ENCODE measurements at regions not wholly inside any gene's neighbourhood (a gene's known extent, or its start where the extent isn't known, plus 50 kb on each side); places are given as distances from the start of the nearest gene placed in this dataset.

- Histone ChIP-seq H3K27ac (ENCODE audit: low read length) (no peak overlapping the region), H3K4me2 (ENCODE audit: low read depth, low read length, poor library complexity, severe bottlenecking) (no peak overlapping the region), H3K9me2 (replicated peaks; ENCODE audit: insufficient read depth, low read length) (no peaks in the 10 kb centered on the region), H2AFZ (ENCODE audit: low read length) (no peak overlapping the region), H3K36me3 (ENCODE audit: insufficient read depth, low read length) (no peaks in the 10 kb centered on the region), H3K9me3 (ENCODE audit: low read length) (no peaks in the 10 kb centered on the region), H3K9ac (ENCODE audit: low read length) (no peak overlapping the region), H3K27me3 (ENCODE audit: low read length) (no peaks in the 10 kb centered on the region), H3K4me3 (ENCODE audit: low read length) (no peak overlapping the region), H3K4me1 (ENCODE audit: low read length) (no peaks in the 10 kb centered on the region), H3K79me2 (ENCODE audit: low read length) (no peaks in the 10 kb centered on the region), H4K20me1 (ENCODE audit: insufficient read depth, low read depth, low read length) (no peaks in the 10 kb centered on the region)
- DNase-seq: no peak
These were observed 816.8 kb downstream of the BRD1 start for GRCh38 chr22:49010901-49011300.

- Histone ChIP-seq H3K4me2 (ENCODE audit: low read depth, low read length, poor library complexity, severe bottlenecking) (no peak overlapping the region), H4K20me1 (ENCODE audit: insufficient read depth, low read depth, low read length) (no peaks in the 10 kb centered on the region), H3K27ac (ENCODE audit: low read length) (no peak overlapping the region), H3K4me3 (ENCODE audit: low read length) (no peak overlapping the region), H2AFZ (ENCODE audit: low read length) (no peak overlapping the region), H3K36me3 (ENCODE audit: insufficient read depth, low read length) (no peaks in the 10 kb centered on the region), H3K9ac (ENCODE audit: low read length) (no peak overlapping the region), H3K79me2 (ENCODE audit: low read length) (no peaks in the 10 kb centered on the region), H3K9me3 (ENCODE audit: low read length) (no peaks in the 10 kb centered on the region), H3K9me2 (replicated peaks; ENCODE audit: insufficient read depth, low read length) (no peaks in the 10 kb centered on the region), H3K4me1 (ENCODE audit: low read length) (no peaks in the 10 kb centered on the region), H3K27me3 (ENCODE audit: low read length) (no peaks in the 10 kb centered on the region)
- no peak for DNase-seq
These were observed 817.4 kb downstream of the BRD1 start for GRCh38 chr22:49010070-49010863.

GRCh38 chr22:49009359-49010063, 818.2 kb downstream of the BRD1 start:
- no peak for DNase-seq
- no peak overlapping the region for H2AFZ ChIP-seq (ENCODE audit: low read length)
- H4K20me1 ChIP-seq (ENCODE audit: insufficient read depth, low read depth, low read length): no peaks in the 10 kb centered on the region
- H3K9ac ChIP-seq (ENCODE audit: low read length): no peak overlapping the region
- H3K27ac ChIP-seq (ENCODE audit: low read length): no peak overlapping the region
- no peak overlapping the region for H3K4me3 ChIP-seq (ENCODE audit: low read length)
- H3K79me2 ChIP-seq (ENCODE audit: low read length): no peaks in the 10 kb centered on the region
- no peaks in the 10 kb centered on the region for H3K9me3 ChIP-seq (ENCODE audit: low read length)
- H3K4me2 ChIP-seq (ENCODE audit: low read depth, low read length, poor library complexity, severe bottlenecking): no peak overlapping the region
- no peaks in the 10 kb centered on the region for H3K4me1 ChIP-seq (ENCODE audit: low read length)
- H3K27me3 ChIP-seq (ENCODE audit: low read length): no peaks in the 10 kb centered on the region
- no peaks in the 10 kb centered on the region for H3K9me2 ChIP-seq (replicated peaks; ENCODE audit: insufficient read depth, low read length)
- no peaks in the 10 kb centered on the region for H3K36me3 ChIP-seq (ENCODE audit: insufficient read depth, low read length)

- H3K27me3 ChIP-seq (ENCODE audit: low read length): no peaks in the 10 kb centered on the region
- no peak overlapping the region for H3K4me3 ChIP-seq (ENCODE audit: low read length)
- H3K9ac ChIP-seq (ENCODE audit: low read length): no peak overlapping the region
- no peak for DNase-seq
- H4K20me1 ChIP-seq (ENCODE audit: insufficient read depth, low read depth, low read length): no peaks in the 10 kb centered on the region
- H3K4me2 ChIP-seq (ENCODE audit: low read depth, low read length, poor library complexity, severe bottlenecking): no peak overlapping the region
- no peaks in the 10 kb centered on the region for H3K79me2 ChIP-seq (ENCODE audit: low read length)
- H3K27ac ChIP-seq (ENCODE audit: low read length): no peak overlapping the region
- H2AFZ ChIP-seq (ENCODE audit: low read length): no peak overlapping the region
- no peaks in the 10 kb centered on the region for H3K9me2 ChIP-seq (replicated peaks; ENCODE audit: insufficient read depth, low read length)
- H3K9me3 ChIP-seq (ENCODE audit: low read length): no peaks in the 10 kb centered on the region
- H3K4me1 ChIP-seq (ENCODE audit: low read length): no peaks in the 10 kb centered on the region
- H3K36me3 ChIP-seq (ENCODE audit: insufficient read depth, low read length): no peaks in the 10 kb centered on the region
These were observed 818.9 kb downstream of the BRD1 start for GRCh38 chr22:49008682-49009235.

- no peaks in the 10 kb centered on the region for H3K36me3 ChIP-seq (ENCODE audit: insufficient read depth, low read length)
- DNase-seq: no peak
- no peak overlapping the region for H3K27ac ChIP-seq (ENCODE audit: low read length)
- H4K20me1 ChIP-seq (ENCODE audit: insufficient read depth, low read depth, low read length): no peaks in the 10 kb centered on the region
- no peaks in the 10 kb centered on the region for H3K79me2 ChIP-seq (ENCODE audit: low read length)
- no peaks in the 10 kb centered on the region for H3K4me1 ChIP-seq (ENCODE audit: low read length)
- H3K9me2 ChIP-seq (replicated peaks; ENCODE audit: insufficient read depth, low read length): no peaks in the 10 kb centered on the region
- H3K4me2 ChIP-seq (ENCODE audit: low read depth, low read length, poor library complexity, severe bottlenecking): no peak overlapping the region
- H3K9me3 ChIP-seq (ENCODE audit: low read length): no peaks in the 10 kb centered on the region
- H2AFZ ChIP-seq (ENCODE audit: low read length): no peak overlapping the region
- no peak overlapping the region for H3K4me3 ChIP-seq (ENCODE audit: low read length)
- H3K9ac ChIP-seq (ENCODE audit: low read length): no peak overlapping the region
- H3K27me3 ChIP-seq (ENCODE audit: low read length): no peaks in the 10 kb centered on the region
These were observed 820.5 kb downstream of the BRD1 start for GRCh38 chr22:49007013-49007653.

GRCh38 chr22:49006207-49007012, 821.3 kb downstream of the BRD1 start:
- H2AFZ ChIP-seq (ENCODE audit: low read length): no peak overlapping the region
- no peaks in the 10 kb centered on the region for H3K36me3 ChIP-seq (ENCODE audit: insufficient read depth, low read length)
- no peak overlapping the region for H3K4me2 ChIP-seq (ENCODE audit: low read depth, low read length, poor library complexity, severe bottlenecking)
- no peaks in the 10 kb centered on the region for H4K20me1 ChIP-seq (ENCODE audit: insufficient read depth, low read depth, low read length)
- H3K79me2 ChIP-seq (ENCODE audit: low read length): no peaks in the 10 kb centered on the region
- H3K27me3 ChIP-seq (ENCODE audit: low read length): no peaks in the 10 kb centered on the region
- H3K9me2 ChIP-seq (replicated peaks; ENCODE audit: insufficient read depth, low read length): no peaks in the 10 kb centered on the region
- H3K4me3 ChIP-seq (ENCODE audit: low read length): no peak overlapping the region
- H3K4me1 ChIP-seq (ENCODE audit: low read length): no peaks in the 10 kb centered on the region
- H3K27ac ChIP-seq (ENCODE audit: low read length): no peak overlapping the region
- no peak overlapping the region for H3K9ac ChIP-seq (ENCODE audit: low read length)
- DNase-seq: no peak
- no peaks in the 10 kb centered on the region for H3K9me3 ChIP-seq (ENCODE audit: low read length)

- no peaks in the 10 kb centered on the region for H3K4me1 ChIP-seq (ENCODE audit: low read length)
- no peaks in the 10 kb centered on the region for H3K9me3 ChIP-seq (ENCODE audit: low read length)
- no peak overlapping the region for H3K9ac ChIP-seq (ENCODE audit: low read length)
These were observed 822.1 kb downstream of the BRD1 start for GRCh38 chr22:49005557-49005956.

More at GRCh38 chr22:49005557-49005956, 822.1 kb downstream of the BRD1 start:
- Histone ChIP-seq H3K4me3 (ENCODE audit: low read length) (no peak overlapping the region), H3K79me2 (ENCODE audit: low read length) (no peaks in the 10 kb centered on the region), H3K27me3 (ENCODE audit: low read length) (peaks cover under 1% of the 10 kb centered on the region; the same call in 1 of the 2 replicates), H2AFZ (ENCODE audit: low read length) (no peak overlapping the region), H3K4me2 (ENCODE audit: low read depth, low read length, poor library complexity, severe bottlenecking) (no peak overlapping the region), H3K9me2 (replicated peaks; ENCODE audit: insufficient read depth, low read length) (no peaks in the 10 kb centered on the region), H4K20me1 (ENCODE audit: insufficient read depth, low read depth, low read length) (no peaks in the 10 kb centered on the region), H3K36me3 (ENCODE audit: insufficient read depth, low read length) (no peaks in the 10 kb centered on the region), H3K27ac (ENCODE audit: low read length) (no peak overlapping the region)
- no peak for DNase-seq

Measured in Karpas-422 (cell line).